GM04503 (cell line): ENCODE measurements at regions not wholly inside any gene's neighbourhood (a gene's known extent, or its start where the extent isn't known, plus 50 kb on each side); places are given as distances from the start of the nearest gene placed in this dataset.
"Not testable (repeated sequence)": the region's sequence is repeated elsewhere in the genome, so short reads cannot be mapped to it uniquely, and the experiment has no call there.

Experiments
- DNase-seq: peaks from one replicate; pipeline ENCODE4 v3.0.0-alpha.2; 2012; ENCODE audit warnings: low read depth

DNA sequence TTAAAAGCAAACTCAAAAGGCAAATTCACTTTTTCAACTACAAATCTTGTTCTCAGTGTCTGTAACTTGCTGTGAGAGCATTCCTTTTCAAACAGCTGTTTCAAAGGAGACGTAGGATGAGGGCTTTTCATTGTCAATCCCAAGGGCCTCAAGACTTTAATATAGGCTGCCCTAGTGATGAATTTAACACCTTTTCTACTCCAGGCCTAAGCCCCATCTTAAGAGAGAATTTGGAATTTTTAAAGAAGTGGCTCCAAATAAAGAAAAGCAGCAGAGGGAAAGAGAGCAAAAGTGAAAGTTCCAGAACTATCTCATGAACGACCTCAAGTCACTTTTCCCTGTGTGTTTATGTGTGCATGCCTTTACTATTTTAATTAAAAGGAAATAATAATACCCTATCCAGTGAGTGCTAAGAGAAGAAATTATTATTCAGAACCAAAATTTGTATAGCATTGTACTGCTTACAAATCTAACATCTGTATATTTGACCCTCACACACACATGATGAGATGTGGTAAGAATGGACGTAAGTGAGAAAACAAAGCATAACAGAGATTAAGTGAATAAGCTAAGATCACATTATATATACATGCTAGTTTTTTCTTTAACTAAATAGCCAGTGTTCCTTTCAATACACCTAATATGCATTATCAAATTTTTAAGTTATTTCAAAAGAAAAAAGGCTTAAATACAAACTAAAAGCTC is 196.4 kb downstream of the VGLL3 start:
- DNase-seq = no peak

DNA sequence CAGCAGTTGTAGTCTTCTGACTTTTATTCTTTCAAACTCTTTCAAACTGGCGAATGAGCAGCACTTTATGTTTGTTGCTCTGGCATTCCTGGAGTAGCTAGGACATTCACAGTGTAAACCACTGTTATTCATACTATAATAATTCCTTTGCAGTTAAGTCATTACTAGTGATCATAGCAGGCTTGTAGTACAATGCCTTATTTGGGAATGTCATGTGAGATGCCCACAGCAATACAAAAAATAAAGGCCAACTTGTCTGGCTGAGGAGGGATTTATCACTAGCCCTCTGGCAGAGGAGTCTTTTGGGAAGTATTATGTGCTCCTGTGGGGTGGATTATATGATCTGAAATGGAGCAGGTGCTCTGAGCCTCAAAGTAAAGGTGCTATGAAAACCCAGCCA is 197.2 kb downstream of the VGLL3 start:
- DNase-seq = peak; percentile 94

DNA sequence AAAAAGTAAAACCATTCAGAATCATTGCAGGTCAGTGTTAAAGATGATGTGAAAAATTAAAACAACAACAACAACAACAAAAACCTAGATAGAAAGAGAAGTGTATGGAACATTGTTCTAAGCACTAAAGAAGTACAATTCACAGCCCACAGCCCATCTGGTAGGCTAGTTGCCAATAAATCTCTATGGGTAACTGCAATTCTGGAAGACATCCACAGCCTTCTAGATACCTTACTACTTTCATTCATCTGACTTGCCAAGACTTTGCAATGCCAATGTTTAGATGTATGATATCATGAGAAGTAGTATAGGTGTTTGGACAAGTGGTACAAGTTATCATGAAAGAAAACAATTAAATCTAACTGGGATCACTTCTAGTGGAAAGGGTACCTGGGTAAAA is 198.6 kb downstream of the VGLL3 start:
- DNase-seq = no peak

DNA sequence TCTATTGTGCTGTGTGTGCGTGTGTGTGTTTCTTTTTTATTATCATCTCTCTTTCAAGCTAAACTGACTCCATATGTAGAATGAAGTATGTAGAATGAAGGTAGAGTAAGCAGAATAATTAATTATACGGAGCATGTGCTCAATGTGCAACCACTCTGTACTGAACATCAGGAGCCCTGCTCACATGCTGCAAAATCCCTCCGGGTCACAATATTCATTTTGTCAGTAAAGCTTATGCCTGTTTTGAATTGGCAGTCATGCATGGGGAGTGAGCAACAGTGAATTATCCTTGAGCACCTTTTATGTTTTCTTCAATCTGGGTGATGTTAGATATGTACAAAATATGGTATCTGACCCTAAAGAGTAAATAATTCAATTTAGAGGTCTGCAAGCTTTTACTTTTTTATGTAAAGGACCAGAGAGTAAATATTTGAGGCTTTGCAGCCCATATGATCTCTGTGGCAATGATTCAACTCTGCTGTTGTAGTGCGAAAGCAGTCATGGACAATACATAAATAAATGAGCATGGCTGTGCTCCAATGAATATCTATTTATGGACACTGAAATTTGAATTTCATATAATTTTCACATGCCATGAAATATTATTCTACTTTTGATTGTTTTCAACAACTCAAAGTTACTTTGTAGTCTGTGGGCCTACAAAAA is 199.9 kb downstream of the VGLL3 start:
- no peak for DNase-seq

DNA sequence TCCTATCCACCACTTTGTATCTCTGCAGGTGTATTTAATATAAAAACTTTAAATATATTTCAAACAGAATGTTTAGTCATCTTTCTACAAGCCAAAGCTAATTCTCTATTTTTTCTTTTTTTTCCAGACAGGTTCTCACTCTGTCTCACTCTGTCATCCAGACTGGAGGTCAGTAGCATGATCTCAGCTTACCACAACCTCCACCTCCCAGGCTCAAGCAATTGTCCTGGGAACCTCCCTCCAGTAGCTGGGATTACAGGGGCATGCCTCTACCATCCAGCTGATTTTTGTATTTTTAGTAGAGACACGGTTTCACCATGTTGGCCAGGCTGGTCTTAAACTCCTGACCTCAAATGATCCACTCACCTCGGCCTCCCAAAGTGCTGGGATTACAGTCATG is 202.6 kb downstream of the VGLL3 start:
- no peak for DNase-seq

DNA sequence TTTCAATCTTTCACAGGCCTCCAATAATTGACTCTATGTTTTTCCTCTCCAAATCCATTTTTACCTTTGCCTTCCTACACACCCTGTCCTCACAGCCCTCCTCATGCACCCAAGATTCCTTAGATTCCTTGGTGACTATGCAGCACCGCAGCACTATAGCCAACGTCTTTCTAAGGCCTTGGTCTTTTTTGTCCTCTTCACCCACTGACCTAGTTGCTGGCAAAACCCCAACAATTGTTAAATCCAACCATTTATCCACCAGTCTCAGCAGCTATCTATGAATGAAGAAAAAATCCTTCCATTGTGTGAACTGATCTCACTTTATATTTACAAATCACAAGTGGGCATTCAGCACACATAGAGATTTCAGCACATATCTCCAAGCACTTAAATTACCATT is 203.9 kb downstream of the VGLL3 start:
- DNase-seq = no peak

DNA sequence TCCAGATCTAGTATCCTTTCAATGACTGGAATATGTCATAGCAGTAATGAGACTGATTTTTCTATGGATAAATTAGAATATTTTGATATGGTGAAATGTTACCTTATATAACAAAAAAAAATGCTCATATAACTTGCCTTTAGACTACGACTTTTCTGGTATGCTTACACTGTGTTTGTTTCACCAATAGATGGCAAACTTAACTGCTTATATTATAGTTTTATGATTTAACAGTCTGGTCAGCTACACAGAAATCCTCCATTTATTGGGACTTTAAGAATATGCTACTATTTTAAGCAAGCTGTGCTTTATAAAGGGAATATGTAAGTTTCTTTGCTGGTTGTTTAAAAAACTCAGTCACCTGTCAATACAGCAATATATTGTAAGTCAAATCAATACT is 205.6 kb downstream of the VGLL3 start:
- no peak for DNase-seq

DNA sequence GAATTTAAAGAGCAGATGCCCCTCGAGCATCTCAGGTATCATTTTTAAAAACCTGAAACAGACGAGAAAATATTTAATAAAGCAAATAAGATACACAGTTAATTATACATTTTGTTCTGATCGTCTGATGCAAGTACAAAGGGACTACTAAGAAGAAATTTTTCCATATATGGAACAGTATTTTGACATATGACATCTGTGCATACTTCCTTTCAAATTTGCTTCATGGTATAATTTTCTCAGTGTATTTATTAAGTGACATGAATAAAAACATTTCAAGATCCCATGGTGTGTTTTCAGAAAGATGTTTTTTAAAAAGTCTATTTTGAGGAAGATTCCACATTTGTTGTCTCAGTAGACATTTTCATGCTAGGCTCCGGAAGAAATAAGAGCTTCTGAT is 208.1 kb downstream of the VGLL3 start:
- no peak for DNase-seq

DNA sequence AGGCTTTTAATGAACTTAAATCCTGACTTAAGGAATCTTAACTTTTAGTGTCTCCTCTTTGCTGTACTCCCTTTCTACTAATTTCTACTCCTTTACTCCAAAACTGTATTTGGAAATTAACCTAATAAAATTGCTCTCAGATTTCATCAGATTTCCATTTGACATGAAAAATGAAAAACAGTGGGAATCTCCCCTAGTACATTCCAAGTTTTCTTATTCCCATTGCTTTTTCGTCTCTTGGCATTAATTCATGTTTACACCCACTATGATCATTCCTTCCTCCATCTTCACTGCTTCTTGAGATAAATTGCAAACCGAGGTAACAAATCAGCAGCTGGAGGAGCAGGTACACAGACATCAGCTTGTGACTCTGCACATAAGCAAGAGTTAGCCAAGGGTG is 208.7 kb downstream of the VGLL3 start:
- no peak for DNase-seq

DNA sequence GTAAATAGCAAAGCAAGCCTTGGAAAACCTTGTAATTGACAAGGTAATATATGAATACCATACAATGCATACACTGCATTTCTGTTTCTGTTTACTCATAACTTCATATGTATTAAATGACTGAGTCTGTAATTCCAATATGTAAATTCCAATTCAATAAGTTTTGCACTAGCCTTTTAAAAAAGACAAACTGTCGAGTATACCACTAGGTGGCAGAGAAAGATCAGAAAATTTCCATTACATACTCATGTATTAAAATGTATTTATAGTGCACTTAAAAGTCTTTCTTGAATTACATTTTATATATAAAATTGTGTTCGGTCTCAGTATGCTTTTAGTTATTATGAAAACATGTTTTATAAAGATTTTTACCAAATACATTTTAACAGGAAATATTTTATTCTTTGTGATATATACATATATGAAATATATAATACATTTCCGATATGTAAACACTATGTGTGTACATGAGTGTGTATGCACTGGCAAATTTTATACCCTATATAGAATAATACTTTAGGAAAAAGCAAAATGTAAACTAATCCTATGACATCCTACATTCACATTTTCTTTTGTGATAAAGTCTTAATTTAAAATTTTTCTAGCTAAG is 216.8 kb downstream of the VGLL3 start:
- DNase-seq = no peak

DNA sequence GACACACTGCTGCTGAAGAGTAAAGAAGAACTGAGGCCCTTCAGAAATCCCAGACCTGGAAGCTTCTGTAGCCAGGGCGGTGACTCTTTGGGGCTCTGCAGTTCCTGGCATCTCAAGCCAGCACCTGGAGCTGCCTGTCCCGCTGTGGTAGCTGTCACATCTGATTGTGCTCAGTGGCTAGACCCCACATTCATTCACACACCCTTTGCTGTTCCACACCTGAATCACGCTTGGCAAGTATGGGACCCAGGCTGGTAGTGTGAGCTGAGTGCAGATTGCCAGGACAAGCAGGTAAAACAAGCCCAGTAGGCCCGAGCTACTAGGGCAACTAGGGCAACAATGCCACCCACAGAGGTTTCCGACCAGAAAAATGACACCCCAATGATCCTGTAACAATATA is 218.2 kb downstream of the VGLL3 start:
- no peak for DNase-seq

DNA sequence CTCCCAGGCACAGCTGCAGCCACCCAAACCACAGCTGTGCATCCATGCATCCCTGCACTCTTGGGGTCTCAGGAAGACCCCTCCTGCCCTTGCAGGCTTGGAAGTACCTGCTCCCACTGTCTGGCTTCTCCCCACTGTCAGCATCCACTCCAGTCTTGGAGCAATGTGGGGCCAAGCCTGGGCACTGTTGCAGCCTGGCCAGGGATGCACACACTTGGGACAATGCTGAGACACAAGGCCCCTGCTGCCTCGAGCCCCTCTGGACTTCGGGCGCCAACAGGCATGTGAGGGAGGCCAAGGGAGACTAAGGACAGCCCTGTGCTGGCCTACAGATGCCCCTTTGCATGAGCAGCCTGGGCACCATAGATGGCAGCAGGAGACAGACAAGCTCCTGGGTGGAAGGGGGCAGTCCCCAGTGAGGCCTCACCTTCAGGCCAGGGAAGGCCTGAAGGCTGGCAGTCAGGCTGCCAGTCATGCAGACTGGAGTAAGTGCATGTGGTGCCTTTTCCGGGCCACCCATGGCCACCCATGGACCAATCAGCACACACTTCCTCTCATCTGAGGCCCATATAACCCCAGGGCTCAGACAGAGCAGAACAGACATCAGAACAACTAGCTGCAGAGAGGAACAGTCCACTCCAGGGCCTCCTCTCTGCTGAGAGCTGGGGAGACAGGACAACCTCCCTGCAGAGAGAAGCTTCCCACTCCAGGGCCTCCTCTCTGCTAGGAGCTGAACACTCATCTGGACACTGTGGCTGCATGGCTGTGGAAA is 219.0 kb downstream of the VGLL3 start:
- no peak for DNase-seq

DNA sequence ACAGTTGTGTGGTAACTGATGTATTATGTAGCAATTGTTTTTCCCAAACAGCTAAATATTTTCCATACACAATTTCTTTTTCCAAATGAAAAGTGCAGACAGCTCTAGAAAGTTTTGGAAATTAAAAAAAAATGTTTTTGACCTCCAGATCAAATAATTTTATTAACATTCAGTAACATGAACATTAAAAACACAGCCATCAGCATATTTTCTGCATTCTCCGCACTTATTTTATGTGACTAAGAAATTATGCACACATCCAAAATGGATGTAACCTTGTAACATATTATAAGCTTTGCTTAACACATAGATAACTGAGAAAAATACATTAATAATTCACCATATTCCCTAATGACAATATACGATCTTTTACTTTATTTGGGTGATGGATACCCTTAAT is 224.6 kb downstream of the VGLL3 start:
- DNase-seq = no peak

DNA sequence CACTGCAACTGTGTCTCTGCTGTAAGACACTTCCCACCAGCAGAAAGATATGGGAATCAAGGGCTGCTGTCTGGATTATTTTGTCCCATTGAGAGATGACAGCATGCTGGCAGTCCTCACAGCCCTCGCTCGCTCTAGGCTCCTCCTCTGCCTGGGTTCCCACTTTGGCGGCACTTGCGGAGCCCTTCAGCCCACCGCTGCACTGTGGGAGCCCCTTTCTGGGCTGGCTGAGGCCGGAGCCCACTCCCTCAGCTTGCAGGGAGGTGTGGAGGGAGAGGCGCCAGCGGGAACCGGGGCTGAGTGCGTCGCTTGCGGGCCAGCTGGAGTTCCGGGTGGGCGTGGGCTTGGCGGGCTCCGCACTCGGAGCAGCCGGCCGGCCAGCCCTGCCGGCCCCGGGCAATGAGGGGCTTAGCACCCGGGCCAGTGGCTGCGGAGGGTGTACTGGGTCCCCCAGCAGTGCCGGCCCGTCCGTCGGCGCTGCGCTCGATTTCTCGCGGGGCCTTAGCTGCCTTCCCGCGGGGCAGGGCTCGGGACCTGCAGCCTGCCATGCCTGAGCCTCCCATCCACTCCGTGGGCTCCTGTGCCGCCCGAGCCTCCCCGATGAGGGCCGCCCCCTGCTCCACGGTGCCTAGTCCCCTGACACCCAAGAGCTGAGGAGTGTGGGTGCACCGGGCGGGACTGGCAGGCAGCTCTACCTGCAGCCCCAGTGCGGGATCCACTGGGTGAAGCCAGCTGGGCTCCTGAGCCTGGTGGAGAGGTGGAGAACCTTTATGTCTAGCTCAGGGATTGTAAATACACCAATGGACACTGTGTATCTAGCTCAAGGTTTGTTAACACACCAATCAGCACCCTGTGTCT is 233.4 kb downstream of the VGLL3 start:
- not testable (repeated sequence) for DNase-seq

DNA sequence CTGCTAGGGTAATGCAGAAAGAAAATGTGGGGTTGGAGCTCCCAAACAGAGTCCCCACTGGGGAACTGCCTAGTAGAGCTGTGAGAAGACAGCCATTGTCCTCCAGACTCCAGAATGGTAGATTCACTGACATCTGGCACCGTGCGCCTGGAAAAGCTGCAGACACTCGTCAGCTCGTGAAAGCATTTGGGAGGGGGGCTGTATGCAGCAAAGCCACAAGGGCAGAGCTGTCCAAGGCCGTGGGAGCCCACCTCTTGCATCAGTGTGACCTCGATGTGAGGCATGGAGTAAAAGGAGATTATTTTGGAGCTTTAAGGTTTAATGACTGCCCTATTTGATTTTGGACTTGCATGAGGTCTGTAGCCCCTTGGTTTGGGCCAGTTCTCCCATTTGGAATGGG is 242.9 kb downstream of the VGLL3 start:
- no peak for DNase-seq

DNA sequence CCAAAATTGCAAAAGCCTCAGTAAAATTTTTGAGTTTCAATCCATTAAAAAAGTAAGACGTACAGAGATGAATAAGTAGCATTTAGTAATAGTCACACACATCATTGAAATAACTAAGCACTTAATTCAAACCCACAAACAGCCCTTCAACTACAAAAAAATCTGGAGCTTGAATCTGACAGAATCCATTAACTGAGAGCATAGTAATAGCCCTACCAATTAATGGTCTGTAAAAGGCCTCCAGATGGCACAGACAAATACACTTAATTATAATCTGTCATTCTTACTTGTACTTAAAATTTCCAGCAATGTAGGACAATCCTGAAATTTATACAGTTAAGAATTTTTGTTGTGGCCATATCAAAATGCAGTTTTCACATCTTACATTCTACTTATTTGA is 246.9 kb downstream of the VGLL3 start:
- no peak for DNase-seq

DNA sequence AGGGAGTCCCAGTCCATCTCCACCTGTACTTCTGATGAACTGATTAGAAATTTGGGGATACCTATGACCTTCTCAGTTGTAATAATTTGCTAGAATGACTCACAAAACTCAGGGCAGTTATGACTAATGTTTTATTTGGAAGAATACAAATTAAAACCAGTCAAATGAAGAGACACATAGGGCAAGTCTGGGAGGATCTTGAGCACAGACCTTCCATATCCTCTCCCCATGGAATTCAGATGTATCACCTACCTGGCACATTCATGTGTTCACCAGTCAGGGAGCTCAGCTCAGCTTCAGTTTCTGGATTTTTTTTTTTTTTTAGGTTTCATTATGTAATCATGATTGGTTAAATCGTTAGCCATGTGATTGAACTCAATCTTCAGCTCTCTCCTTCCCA is 247.7 kb downstream of the VGLL3 start:
- DNase-seq = no peak

DNA sequence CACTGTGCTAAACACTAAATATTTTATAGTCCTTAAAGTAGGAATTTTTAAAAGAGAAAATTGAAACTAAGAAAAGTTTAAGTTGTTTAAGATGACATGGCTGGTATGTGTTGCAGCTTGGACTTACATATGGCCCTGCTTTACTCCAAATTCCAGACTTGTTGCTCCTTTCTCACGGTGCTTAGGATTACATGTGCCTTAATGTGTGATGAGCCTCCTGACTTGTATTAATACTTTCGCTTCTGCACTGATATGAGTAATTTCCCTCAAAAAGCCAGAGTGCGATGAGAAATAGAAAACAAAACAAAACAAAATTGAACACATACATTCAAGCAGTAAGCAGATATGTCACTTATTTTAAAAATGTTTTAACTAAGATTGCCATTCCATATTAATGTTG is 250.2 kb downstream of the VGLL3 start:
- no peak for DNase-seq

DNA sequence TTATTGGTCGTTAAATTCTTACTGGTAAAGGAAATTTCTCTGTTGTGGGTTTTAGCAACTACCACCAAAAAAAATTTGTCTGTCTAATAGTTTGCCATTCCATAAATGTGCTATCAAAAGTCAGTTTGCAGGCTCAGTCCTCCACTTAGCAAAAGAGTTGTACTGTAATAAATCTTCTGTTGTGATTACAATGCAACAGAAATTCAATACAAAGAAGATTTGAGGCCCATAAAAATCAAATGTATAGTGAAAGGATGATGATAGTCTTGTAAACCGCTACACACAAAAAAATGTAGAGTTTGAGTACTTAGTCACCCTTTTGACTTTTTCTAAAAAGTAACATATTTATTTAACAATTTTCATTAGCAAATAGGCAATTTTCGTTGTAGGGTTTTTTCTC is 251.7 kb downstream of the VGLL3 start:
- DNase-seq = no peak

DNA sequence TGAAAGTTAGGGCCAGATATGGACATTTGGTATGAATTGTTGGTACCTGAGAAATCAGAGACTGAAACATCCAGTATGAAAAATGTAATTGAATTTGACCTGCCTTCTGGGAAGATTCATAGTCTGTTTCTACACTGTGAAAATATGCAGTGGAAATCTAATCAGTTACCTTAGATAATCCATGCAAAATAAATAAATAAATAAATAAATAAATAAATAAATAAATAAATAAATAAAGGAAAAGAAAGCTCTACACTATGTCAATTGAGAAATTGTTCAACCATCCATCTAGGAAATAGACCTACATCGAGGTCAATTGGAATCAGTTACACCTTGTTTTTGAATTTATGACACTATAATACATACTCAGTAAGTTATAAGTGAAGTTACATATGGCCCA is 252.3 kb downstream of the VGLL3 start:
- no peak for DNase-seq

DNA sequence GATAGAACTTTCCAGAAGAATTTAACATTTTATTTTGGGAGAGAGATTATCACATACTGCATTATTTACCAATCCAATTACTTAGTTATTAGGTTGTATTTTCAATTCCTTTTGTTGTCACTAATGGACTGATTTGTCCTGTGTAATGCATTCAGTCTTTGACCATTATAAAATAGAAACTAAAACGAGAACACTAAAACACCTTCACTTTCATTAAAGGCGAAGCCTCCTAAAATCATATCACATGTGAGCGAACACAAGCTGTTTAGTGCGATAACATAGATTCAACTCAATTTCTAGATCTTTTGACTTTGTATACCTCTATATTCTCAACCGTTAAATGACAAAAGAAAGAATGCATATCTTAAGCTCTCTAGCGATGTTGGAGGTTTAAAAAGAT is 253.4 kb downstream of the VGLL3 start:
- no peak for DNase-seq

DNA sequence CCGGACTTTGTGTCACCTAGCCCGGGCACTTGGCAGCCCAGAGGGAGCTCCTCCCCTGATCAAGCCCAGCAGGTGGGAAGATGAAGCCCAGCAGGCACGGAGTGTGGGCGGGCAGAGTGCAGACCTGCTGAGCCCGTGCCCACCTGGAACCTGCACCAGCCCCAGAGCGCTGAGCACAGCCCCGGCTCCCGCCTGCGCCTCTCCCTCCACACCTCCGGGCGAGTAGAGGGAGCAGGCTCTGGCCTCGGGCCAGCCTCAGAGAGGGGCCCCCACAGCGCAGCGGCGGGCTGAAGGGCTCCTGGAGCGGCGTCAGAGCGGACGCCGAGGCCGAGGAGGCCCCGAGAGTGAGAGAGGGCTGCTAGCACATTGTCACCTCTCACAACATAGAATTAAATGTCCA is 257.7 kb downstream of the VGLL3 start:
- no peak for DNase-seq
